GM21619 (cell line): ENCODE measurements at regions not wholly inside any gene's neighbourhood (a gene's known extent, or its start where the extent isn't known, plus 50 kb on each side); places are given as distances from the start of the nearest gene placed in this dataset.
"Not testable (repeated sequence)": the region's sequence is repeated elsewhere in the genome, so short reads cannot be mapped to it uniquely, and the experiment has no call there.

Experiments used
- ATAC-seq: cut with Tn5 transposase; IDR thresholded peaks from one replicate; pipeline ENCODE4 v1.9.1; 2021; ENCODE audit not compliant: unreplicated experiment

- peak; percentile 76 for ATAC-seq
Observed at GRCh38 chr6:134822920-134823709, 126.8 kb downstream of the ALDH8A1 start.

GRCh38 chr6:134821928-134822864 is 127.7 kb downstream of the ALDH8A1 start:
- no peak for ATAC-seq

- no peak for ATAC-seq
Observed at GRCh38 chr6:134821397-134821796, 128.5 kb downstream of the ALDH8A1 start.

GRCh38 chr6:134819863-134820800 is 129.8 kb downstream of the ALDH8A1 start:
- no peak for ATAC-seq

GRCh38 chr6:134819236-134819635 is 130.7 kb downstream of the ALDH8A1 start:
- no peak for ATAC-seq

GRCh38 chr6:134817448-134817847 is 132.5 kb downstream of the ALDH8A1 start:
- no peak for ATAC-seq

- no peak for ATAC-seq
Observed at GRCh38 chr6:134816780-134817179, 133.1 kb downstream of the ALDH8A1 start.

GRCh38 chr6:134816300-134816699 is 133.6 kb downstream of the ALDH8A1 start:
- ATAC-seq = no peak

GRCh38 chr6:134814076-134814695 is 135.7 kb downstream of the ALDH8A1 start:
- ATAC-seq = no peak

GRCh38 chr6:134813146-134813545 is 136.8 kb downstream of the ALDH8A1 start:
- ATAC-seq = no peak

- ATAC-seq = no peak
Observed at GRCh38 chr6:134810402-134810801, 139.5 kb downstream of the ALDH8A1 start.

- ATAC-seq = no peak
Observed at GRCh38 chr6:134809130-134809529, 140.8 kb downstream of the ALDH8A1 start.

- no peak for ATAC-seq
Observed at GRCh38 chr6:134806180-134806798, 143.6 kb downstream of the ALDH8A1 start.

- ATAC-seq = no peak
Observed at GRCh38 chr6:134805168-134805567, 144.7 kb downstream of the ALDH8A1 start.

GRCh38 chr6:134804311-134804710 is 145.6 kb downstream of the ALDH8A1 start:
- ATAC-seq = not testable (repeated sequence)

GRCh38 chr6:134802426-134803058 is 147.4 kb downstream of the ALDH8A1 start:
- ATAC-seq = no peak

GRCh38 chr6:134797400-134798113 is 152.3 kb downstream of the ALDH8A1 start:
- no peak for ATAC-seq

- ATAC-seq = no peak
Observed at GRCh38 chr6:134795691-134796090, 154.2 kb downstream of the ALDH8A1 start.

- ATAC-seq = no peak
Observed at GRCh38 chr6:134795001-134795400, 154.9 kb downstream of the ALDH8A1 start.
